ENCODE measurements at regions not wholly inside any gene's neighbourhood (a gene's known extent, or its start where the extent isn't known, plus 50 kb on each side); places are given as distances from the start of the nearest gene placed in this dataset.

GRCh38 chr15:95981209-95981608 lies 349.3 kb upstream of the NR2F2 start:
- H3K9me3 ChIP-seq: no peaks in the 10 kb centered on the region
- no peak overlapping the region for H3K4me3 ChIP-seq
- no peak overlapping the region for H3K27ac ChIP-seq
- TF ChIP-seq CTCF (IDR thresholded peaks at IDR 0.05): no peak
- H3K4me1 ChIP-seq: no peaks in the 10 kb centered on the region
- ATAC-seq (no peak), DNase-seq (no peak)
- H3K36me3 ChIP-seq: no peaks in the 10 kb centered on the region
- no peaks in the 10 kb centered on the region for H3K27me3 ChIP-seq
- intact Hi-C loops (cut with DNase I): no loop called here

GRCh38 chr15:95987299-95987698 lies 343.2 kb upstream of the NR2F2 start:
- no peaks in the 10 kb centered on the region for H3K27me3 ChIP-seq
- H3K9me3 ChIP-seq: no peaks in the 10 kb centered on the region
- no peak overlapping the region for H3K27ac ChIP-seq
- no peak overlapping the region for H3K4me3 ChIP-seq
- no peaks in the 10 kb centered on the region for H3K4me1 ChIP-seq
- ATAC-seq: no peak
- DNase-seq: no peak
- no peak for TF ChIP-seq CTCF (IDR thresholded peaks at IDR 0.05)
- intact Hi-C loops (cut with DNase I): no loop called here
- no peaks in the 10 kb centered on the region for H3K36me3 ChIP-seq

- DNase-seq (no peak), ATAC-seq (no peak)
- intact Hi-C loops (cut with DNase I): no loop called here
These were observed 342.5 kb upstream of the NR2F2 start for GRCh38 chr15:95987886-95988573.

GRCh38 chr15:95988574-95988887 lies 342.0 kb upstream of the NR2F2 start:
- intact Hi-C loops (cut with DNase I): no loop called here
- no peak overlapping the region for H3K4me3 ChIP-seq
- no peaks in the 10 kb centered on the region for H3K9me3 ChIP-seq
- no peak for TF ChIP-seq CTCF (IDR thresholded peaks at IDR 0.05)
- DNase-seq (peak in 2 of 4 donors; percentile 71 to 81), ATAC-seq (peak; percentile 44)
- no peak overlapping the region for H3K27ac ChIP-seq
- H3K36me3 ChIP-seq: no peaks in the 10 kb centered on the region
- H3K27me3 ChIP-seq: no peaks in the 10 kb centered on the region
- H3K4me1 ChIP-seq: no peaks in the 10 kb centered on the region

More at GRCh38 chr15:95987886-95988573, 342.5 kb upstream of the NR2F2 start:
- H3K36me3 ChIP-seq: no peaks in the 10 kb centered on the region
- H3K4me1 ChIP-seq: no peaks in the 10 kb centered on the region
- H3K9me3 ChIP-seq: no peaks in the 10 kb centered on the region
- H3K27me3 ChIP-seq: no peaks in the 10 kb centered on the region
- no peak for TF ChIP-seq CTCF (IDR thresholded peaks at IDR 0.05)
- no peak overlapping the region for H3K4me3 ChIP-seq
- H3K27ac ChIP-seq: no peak overlapping the region

- Histone ChIP-seq H3K27me3 (no peaks in the 10 kb centered on the region), H3K36me3 (no peaks in the 10 kb centered on the region), H3K27ac (no peak overlapping the region), H3K4me3 (no peak overlapping the region), H3K4me1 (no peaks in the 10 kb centered on the region), H3K9me3 (no peaks in the 10 kb centered on the region)
- intact Hi-C loops (cut with DNase I): no loop called here
- TF ChIP-seq CTCF (IDR thresholded peaks at IDR 0.05): no peak
- no peak for ATAC-seq
- no peak for DNase-seq
These were observed 341.1 kb upstream of the NR2F2 start for GRCh38 chr15:95989392-95989791.
